ENCODE measurements at regions not wholly inside any gene's neighbourhood (a gene's known extent, or its start where the extent isn't known, plus 50 kb on each side); places are given as distances from the start of the nearest gene placed in this dataset.

DNA sequence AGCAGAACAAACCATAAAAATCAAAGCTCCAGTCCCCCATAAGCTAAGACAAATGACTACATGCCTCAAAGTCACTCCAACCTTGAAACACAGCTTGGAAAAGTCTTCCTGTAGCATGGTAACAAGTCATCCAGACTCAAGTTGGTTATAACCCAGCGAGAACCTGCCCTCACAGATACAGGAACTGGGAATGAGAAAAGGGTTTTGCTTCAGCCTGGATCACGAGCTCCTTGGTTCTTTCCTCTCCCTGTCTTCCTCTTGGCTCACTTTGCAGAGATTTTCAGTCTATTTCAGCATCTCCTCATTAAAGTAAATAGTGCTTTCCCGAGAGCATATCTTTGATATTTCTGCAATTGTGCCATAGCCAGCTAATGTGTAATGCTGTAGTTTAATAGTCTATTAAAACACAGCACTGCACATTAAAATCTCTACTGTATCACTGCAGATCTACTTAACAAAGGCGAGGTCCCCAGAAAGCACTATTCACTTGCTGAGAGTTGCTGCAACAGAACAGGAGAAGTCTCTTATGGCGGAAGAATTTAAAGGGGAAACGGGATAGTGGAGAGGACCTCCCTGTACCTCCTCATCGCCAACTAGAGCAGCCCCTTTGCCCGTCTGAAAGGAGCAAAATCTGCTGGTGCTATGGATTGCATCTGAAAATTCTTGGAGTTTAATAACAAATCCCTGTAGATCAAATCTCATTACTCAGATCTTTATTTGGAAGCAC, 249.3 kb upstream of the GATB start:
- Histone ChIP-seq H3K36me3 (no peaks in the 10 kb centered on the region), H3K4me1 (no peaks in the 10 kb centered on the region), H3K27ac (no peak overlapping the region), H3K9me3 (no peaks in the 10 kb centered on the region), H3K4me3 (no peak overlapping the region), H3K27me3 (ENCODE audit: low read depth) (no peaks in the 10 kb centered on the region)
- DNase-seq (no peak), ATAC-seq (no peak)
- intact Hi-C loops (cut with DNase I) = no loop called here
- no peak for TF ChIP-seq CTCF (IDR thresholded peaks at IDR 0.05)

DNA sequence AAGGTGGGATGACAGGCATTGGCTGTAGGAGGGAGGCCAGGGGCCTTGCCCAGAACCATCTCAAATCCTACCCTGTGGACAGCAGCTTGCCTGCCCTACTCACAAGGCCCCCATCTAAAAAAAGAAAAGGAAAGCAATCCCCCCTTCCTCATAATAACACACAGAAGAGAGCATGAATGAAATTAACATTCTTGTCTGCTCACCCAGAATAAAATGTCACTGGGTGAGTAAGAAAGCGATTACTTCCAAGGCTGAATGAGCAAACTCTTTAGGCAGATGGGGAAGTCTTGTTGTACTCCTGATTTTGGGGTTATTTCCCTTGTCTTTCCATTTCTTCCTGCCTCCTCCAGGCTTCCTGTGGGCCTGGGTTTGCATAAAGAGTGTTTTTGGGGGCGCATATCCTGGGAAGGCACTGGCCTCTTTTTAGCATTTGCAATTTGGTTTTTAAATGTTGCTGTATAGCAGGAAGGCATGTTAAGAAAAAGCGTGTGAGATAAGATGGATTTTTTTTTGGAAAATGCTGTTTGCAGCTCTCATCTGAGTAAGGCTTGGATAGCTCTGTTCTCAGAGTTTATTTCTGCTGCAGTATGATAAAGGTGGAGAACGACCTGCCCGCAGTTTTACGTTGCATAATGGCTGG, 248.3 kb upstream of the GATB start:
- no peak for TF ChIP-seq CTCF (IDR thresholded peaks at IDR 0.05)

GRCh38 chr4:152007111-152007510, 246.3 kb upstream of the GATB start:
- H3K4me3 ChIP-seq = no peak overlapping the region
- no peaks in the 10 kb centered on the region for H3K36me3 ChIP-seq
- intact Hi-C loops (cut with DNase I) = no loop called here
- H3K27me3 ChIP-seq (ENCODE audit: low read depth) = no peaks in the 10 kb centered on the region
- H3K27ac ChIP-seq = no peak overlapping the region
- H3K4me1 ChIP-seq = no peaks in the 10 kb centered on the region
- DNase-seq (no peak), ATAC-seq (no peak)
- TF ChIP-seq CTCF (IDR thresholded peaks at IDR 0.05) = no peak
- H3K9me3 ChIP-seq = no peaks in the 10 kb centered on the region

More for the DNA sequence above, 248.3 kb upstream of the GATB start:
- intact Hi-C loops (cut with DNase I) = no loop called here
- Histone ChIP-seq H3K36me3 (no peaks in the 10 kb centered on the region), H3K27ac (no peak overlapping the region), H3K9me3 (no peaks in the 10 kb centered on the region), H3K4me3 (no peak overlapping the region), H3K27me3 (ENCODE audit: low read depth) (no peaks in the 10 kb centered on the region), H3K4me1 (no peaks in the 10 kb centered on the region)
- no peak for ATAC-seq
- DNase-seq = no peak

DNA sequence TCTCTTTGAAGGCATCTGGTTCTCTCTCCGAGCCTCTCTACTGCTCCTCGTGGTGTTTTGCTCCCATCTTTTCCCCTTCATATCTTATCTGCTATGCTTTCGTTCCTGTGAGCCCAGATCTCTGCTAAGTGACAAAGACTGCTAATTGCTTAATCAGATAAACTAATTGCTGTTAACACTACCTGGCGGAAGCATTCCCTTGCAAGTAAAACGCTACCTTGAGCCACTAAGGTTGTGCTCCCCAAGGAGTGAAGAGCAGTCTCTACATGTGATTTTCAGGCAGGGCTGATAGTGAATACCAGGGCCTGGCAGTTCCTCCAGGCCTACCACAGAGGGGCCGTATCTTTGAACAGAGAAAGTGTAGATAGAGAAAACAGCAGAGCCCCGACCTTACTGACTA, 244.0 kb upstream of the GATB start:
- H3K4me3 ChIP-seq = no peak overlapping the region
- H3K36me3 ChIP-seq = no peaks in the 10 kb centered on the region
- no peak overlapping the region for H3K27ac ChIP-seq
- H3K9me3 ChIP-seq = no peaks in the 10 kb centered on the region
- no peaks in the 10 kb centered on the region for H3K4me1 ChIP-seq
- no peak for DNase-seq
- intact Hi-C loops (cut with DNase I) = no loop called here
- no peak for ATAC-seq
- no peaks in the 10 kb centered on the region for H3K27me3 ChIP-seq (ENCODE audit: low read depth)
- no peak for TF ChIP-seq CTCF (IDR thresholded peaks at IDR 0.05)

DNA sequence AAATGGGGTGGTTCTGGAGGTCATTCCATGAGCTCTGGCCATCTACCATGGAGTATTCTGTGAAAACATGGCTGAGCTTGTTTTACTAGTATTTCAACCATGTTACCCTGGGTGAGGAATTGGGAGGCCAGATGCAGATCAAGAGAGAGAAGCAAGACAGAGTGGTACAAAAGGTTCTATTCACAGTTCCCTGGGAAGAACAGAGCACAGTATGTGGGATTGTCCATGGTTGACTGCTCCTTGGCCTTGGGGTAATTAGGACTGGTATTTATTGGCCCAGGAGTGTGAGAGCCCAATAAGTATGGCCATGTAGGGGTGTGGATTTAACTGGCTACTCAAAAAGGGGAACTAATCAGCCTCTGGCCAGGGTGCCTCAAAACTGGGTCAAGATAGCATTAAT, 239.7 kb upstream of the GATB start:
- intact Hi-C loops (cut with DNase I) = no loop called here
- Histone ChIP-seq H3K4me3 (no peak overlapping the region), H3K9me3 (no peaks in the 10 kb centered on the region), H3K4me1 (no peaks in the 10 kb centered on the region), H3K27ac (no peak overlapping the region), H3K36me3 (no peaks in the 10 kb centered on the region), H3K27me3 (ENCODE audit: low read depth) (no peaks in the 10 kb centered on the region)
- no peak for TF ChIP-seq CTCF (IDR thresholded peaks at IDR 0.05)
- DNase-seq (no peak), ATAC-seq (no peak)
